Mesenchymal stem cell (in vitro differentiated cells and primary cell): ENCODE measurements at regions not wholly inside any gene's neighbourhood (a gene's known extent, or its start where the extent isn't known, plus 50 kb on each side); places are given as distances from the start of the nearest gene placed in this dataset.

Experiments used
- DNase-seq: peaks from one replicate; pipeline ENCODE4 v3.0.0-alpha.2; 2013
- H2AFZ ChIP-seq: one replicate; pipeline ENCODE4 v1.6.1; 2013; ENCODE audit warnings: low read depth, mild to moderate bottlenecking, control low read depth, inconsistent platforms, low read length, moderate library complexity
- H2AK5ac ChIP-seq: 2 replicates; pipeline ENCODE4 v1.6.1; 2013; ENCODE audit warnings: low read length, moderate library complexity, mild to moderate bottlenecking, inconsistent platforms; ENCODE audit not compliant: severe bottlenecking
- H2BK120ac ChIP-seq: one replicate; pipeline ENCODE4 v1.6.1; 2013; ENCODE audit warnings: low read depth, mild to moderate bottlenecking, inconsistent platforms, low read length, moderate library complexity
- H2BK12ac ChIP-seq, 2 experiments: one replicate each; pipeline ENCODE4 v1.6.1; 2013; ENCODE audit warnings: inconsistent platforms in 2 of 2, low read length in 2 of 2, mild to moderate bottlenecking in 2 of 2, moderate library complexity in 2 of 2, control low read depth in 1 of 2
- H2BK15ac ChIP-seq: one replicate; pipeline ENCODE4 v1.6.1; 2013; ENCODE audit warnings: mild to moderate bottlenecking, low read depth, inconsistent platforms; ENCODE audit not compliant: poor library complexity, severe bottlenecking
- H2BK5ac ChIP-seq: 2 replicates; pipeline ENCODE4 v1.6.1; 2013; ENCODE audit warnings: low read depth, mild to moderate bottlenecking, low read length, control low read depth, inconsistent platforms; ENCODE audit not compliant: poor library complexity, severe bottlenecking
- H3K14ac ChIP-seq, 2 experiments: one replicate each; pipeline ENCODE4 v1.6.1; 2013; ENCODE audit warnings: inconsistent platforms in 2 of 2, low read length in 2 of 2, control low read depth in 1 of 2, mild to moderate bottlenecking in 1 of 2, moderate library complexity in 1 of 2
- H3K18ac ChIP-seq, 2 experiments: one replicate each; pipeline ENCODE4 v1.6.1; 2013; ENCODE audit warnings: inconsistent platforms in 2 of 2, low read length in 2 of 2, control low read depth in 1 of 2, low read depth in 1 of 2, mild to moderate bottlenecking in 1 of 2
- H3K23ac ChIP-seq, 2 experiments: one replicate each; pipeline ENCODE4 v1.6.1; 2013; ENCODE audit warnings: inconsistent platforms in 2 of 2, low read length in 2 of 2, mild to moderate bottlenecking in 2 of 2, moderate library complexity in 2 of 2, control low read depth in 1 of 2
- H3K27ac ChIP-seq: 2 replicates; pipeline ENCODE4 v1.5.1; 2013; ENCODE audit warnings: mild to moderate bottlenecking, moderate library complexity, low read length, control low read depth, inconsistent platforms; ENCODE audit not compliant: poor library complexity, severe bottlenecking
- H3K27me3 ChIP-seq, 2 experiments: 2 replicates each; pipeline versions ENCODE4 v1.6.1 to v1.7.0; 2013; ENCODE audit warnings: low read length in 2 of 2, mild to moderate bottlenecking in 2 of 2, moderate library complexity in 2 of 2, control low read depth in 1 of 2, inconsistent platforms in 1 of 2; ENCODE audit not compliant: control insufficient read depth in 1 of 2, insufficient read depth in 1 of 2
- H3K36me3 ChIP-seq, 2 experiments: 2 replicates each; pipeline versions ENCODE4 v1.6.1 to v1.7.0; 2013; ENCODE audit warnings: low read length in 2 of 2, control low read depth in 1 of 2, inconsistent platforms in 1 of 2, low read depth in 1 of 2, mild to moderate bottlenecking in 1 of 2; ENCODE audit not compliant: insufficient read depth in 2 of 2, control insufficient read depth in 1 of 2
- H3K4ac ChIP-seq, 2 experiments: one replicate each; pipeline ENCODE4 v1.6.1; 2013; ENCODE audit warnings: inconsistent platforms in 2 of 2, low read length in 2 of 2, mild to moderate bottlenecking in 2 of 2, moderate library complexity in 2 of 2, control low read depth in 1 of 2, low read depth in 1 of 2
- H3K4me1 ChIP-seq: 2 replicates; pipeline ENCODE4 v1.6.1; 2013; ENCODE audit warnings: low read depth, low read length, control low read depth; ENCODE audit not compliant: control insufficient read depth, insufficient read depth
- H3K4me2 ChIP-seq: 2 replicates; pipeline ENCODE4 v1.6.1; 2013; ENCODE audit warnings: low read length, mild to moderate bottlenecking, inconsistent platforms; ENCODE audit not compliant: poor library complexity, severe bottlenecking
- H3K4me3 ChIP-seq, 2 experiments: 2 replicates each; pipeline versions ENCODE4 v1.5.1 to v1.7.0; 2013; ENCODE audit warnings: low read length in 2 of 2, mild to moderate bottlenecking in 2 of 2, control low read depth in 1 of 2, low read depth in 1 of 2; ENCODE audit not compliant: insufficient read depth in 1 of 2
- H3K79me1 ChIP-seq: replicated peaks from 2 replicates; pipeline ENCODE4 v1.6.1; 2013; ENCODE audit warnings: mild to moderate bottlenecking, control low read depth, low read length, inconsistent platforms; ENCODE audit not compliant: poor library complexity, severe bottlenecking
- H3K9ac ChIP-seq: 2 replicates; pipeline ENCODE4 v1.7.0; 2013; ENCODE audit warnings: mild to moderate bottlenecking, low read length, moderate library complexity
- H3K9me3 ChIP-seq: 2 replicates; pipeline ENCODE4 v1.7.0; 2013; ENCODE audit warnings: mild to moderate bottlenecking, low read length; ENCODE audit not compliant: control insufficient read depth
- H4K8ac ChIP-seq: one replicate; pipeline ENCODE4 v1.6.1; 2013; ENCODE audit warnings: inconsistent platforms, mild to moderate bottlenecking, low read length, moderate library complexity
- H4K91ac ChIP-seq: one replicate; pipeline ENCODE4 v1.6.1; 2013; ENCODE audit warnings: mild to moderate bottlenecking, low read length, inconsistent platforms
- WGBS: methylation state at CpG from one replicate; pipeline ENCODE4 v1.1.7; 2013; ENCODE audit warnings: mixed read lengths; 5-methylcytosine and 5-hydroxymethylcytosine counted together

DNA sequence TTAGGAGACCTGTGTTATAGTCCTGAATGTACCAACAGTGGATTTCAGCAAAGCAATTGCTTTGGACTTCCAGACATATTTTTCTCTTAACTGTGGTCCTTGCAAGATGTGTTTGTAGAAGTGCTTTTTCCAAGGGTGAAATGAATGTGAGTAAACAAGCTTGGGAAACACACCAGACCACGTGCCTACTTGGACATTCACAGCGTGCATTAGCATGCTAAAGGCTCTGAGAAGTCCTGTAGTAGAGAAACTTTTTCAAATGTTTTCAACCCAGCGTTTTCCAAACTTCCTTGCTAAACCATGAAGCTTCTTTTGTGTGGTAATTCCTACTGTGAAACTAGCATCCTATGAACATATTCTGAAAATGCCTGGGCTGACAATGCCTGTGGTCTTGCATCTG is 91.2 kb upstream of the DBX1 start:
- H3K14ac ChIP-seq: no peak overlapping the region
- no peak overlapping the region for H3K23ac ChIP-seq
- H4K91ac ChIP-seq: no peak overlapping the region
- no peak overlapping the region for H3K4me3 ChIP-seq
- H3K79me1 ChIP-seq: no peaks in the 10 kb centered on the region
- no peak overlapping the region for H3K9ac ChIP-seq
- no peaks in the 10 kb centered on the region for H3K4me1 ChIP-seq
- H3K4me2 ChIP-seq: no peak overlapping the region
- peaks cover 31 to 60% of the 10 kb centered on the region in 2 experiments for H3K27me3 ChIP-seq
- no peak overlapping the region for H2AFZ ChIP-seq
- no peaks in the 10 kb centered on the region for H3K9me3 ChIP-seq
- DNase-seq: no peak
- no peak overlapping the region for H3K4ac ChIP-seq
- no peak overlapping the region for H2BK12ac ChIP-seq
- H2BK15ac ChIP-seq: no peak overlapping the region
- H3K18ac ChIP-seq: no peak overlapping the region
- no peak overlapping the region for H4K8ac ChIP-seq
- H3K36me3 ChIP-seq: no peaks in the 10 kb centered on the region
- WGBS: no CpG with 5 or more reads among the region's 3 CpGs
- H2BK120ac ChIP-seq: no peak overlapping the region
- no peak overlapping the region for H3K27ac ChIP-seq
- H2BK5ac ChIP-seq: no peak overlapping the region
- H2AK5ac ChIP-seq: no peak overlapping the region

- Histone ChIP-seq H3K9me3 (no peaks in the 10 kb centered on the region), H3K4me2 (no peak overlapping the region), H2BK12ac (no peak overlapping the region), H3K14ac (peak overlapping the region in 1 of 2 experiments; percentile 47), H2AK5ac (no peak overlapping the region), H3K27me3 (peaks cover 36 to 67% of the 10 kb centered on the region in 2 experiments), H2BK15ac (no peak overlapping the region), H4K8ac (no peak overlapping the region), H3K4ac (no peak overlapping the region), H3K36me3 (no peaks in the 10 kb centered on the region), H3K4me3 (no peak overlapping the region), H2AFZ (no peak overlapping the region), H2BK120ac (no peak overlapping the region), H4K91ac (no peak overlapping the region), H3K9ac (no peak overlapping the region), H3K27ac (no peak overlapping the region), H2BK5ac (no peak overlapping the region), H3K18ac (no peak overlapping the region), H3K23ac (no peak overlapping the region), H3K79me1 (no peaks in the 10 kb centered on the region), H3K4me1 (no peaks in the 10 kb centered on the region)
- 51% methylated on average over 3 of the region's 3 CpGs for WGBS
- no peak for DNase-seq
Observed at GRCh38 chr11:20250644-20251247, 90.5 kb upstream of the DBX1 start.

DNA sequence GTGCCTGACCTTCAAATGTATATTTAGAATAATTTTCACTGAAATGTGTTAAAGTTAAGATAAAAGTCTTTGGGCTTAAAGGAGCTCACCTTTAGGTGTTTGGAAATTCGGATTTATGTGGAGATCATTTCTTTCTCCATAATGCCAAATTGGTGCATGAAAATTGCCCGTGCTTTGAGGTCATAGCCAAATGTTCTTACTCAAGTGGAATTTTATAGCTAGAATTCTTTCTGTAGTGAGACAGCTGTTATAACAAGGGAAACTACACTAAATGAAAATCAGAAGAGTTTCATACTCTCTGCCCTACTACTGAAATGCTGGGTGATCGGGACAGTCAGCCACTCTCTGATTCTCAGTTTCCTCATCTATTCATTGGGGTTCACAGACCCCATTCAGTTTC is 89.5 kb upstream of the DBX1 start:
- Histone ChIP-seq H2BK5ac (no peak overlapping the region), H3K4me2 (no peak overlapping the region), H3K79me1 (no peaks in the 10 kb centered on the region), H3K14ac (no peak overlapping the region), H3K27ac (no peak overlapping the region), H3K18ac (no peak overlapping the region), H3K4me1 (no peaks in the 10 kb centered on the region), H3K4ac (no peak overlapping the region), H2BK120ac (no peak overlapping the region), H3K9ac (no peak overlapping the region), H3K9me3 (no peaks in the 10 kb centered on the region), H2BK12ac (no peak overlapping the region), H4K91ac (no peak overlapping the region), H2AFZ (no peak overlapping the region), H2AK5ac (no peak overlapping the region), H3K23ac (no peak overlapping the region), H4K8ac (no peak overlapping the region), H3K36me3 (no peaks in the 10 kb centered on the region), H3K27me3 (peaks cover 34 to 64% of the 10 kb centered on the region in 2 experiments), H3K4me3 (no peak overlapping the region), H2BK15ac (no peak overlapping the region)
- 68% methylated on average over 2 of the region's 3 CpGs for WGBS
- no peak for DNase-seq

GRCh38 chr11:20249378-20249777 is 89.1 kb upstream of the DBX1 start:
- no peak overlapping the region for H2AK5ac ChIP-seq
- H3K27ac ChIP-seq: no peak overlapping the region
- H3K4ac ChIP-seq: no peak overlapping the region
- H2BK15ac ChIP-seq: no peak overlapping the region
- H3K79me1 ChIP-seq: no peaks in the 10 kb centered on the region
- H3K18ac ChIP-seq: no peak overlapping the region
- H2BK120ac ChIP-seq: no peak overlapping the region
- DNase-seq: no peak
- H3K23ac ChIP-seq: no peak overlapping the region
- no peak overlapping the region for H3K9ac ChIP-seq
- no peak overlapping the region for H3K4me2 ChIP-seq
- no peak overlapping the region for H3K14ac ChIP-seq
- no peaks in the 10 kb centered on the region for H3K9me3 ChIP-seq
- H3K36me3 ChIP-seq: no peaks in the 10 kb centered on the region
- WGBS: 88% methylated on average over 3 of the region's 5 CpGs
- no peaks in the 10 kb centered on the region for H3K4me1 ChIP-seq
- H4K91ac ChIP-seq: no peak overlapping the region
- H2BK12ac ChIP-seq: no peak overlapping the region
- H2AFZ ChIP-seq: no peak overlapping the region
- H2BK5ac ChIP-seq: no peak overlapping the region
- H3K4me3 ChIP-seq: no peak overlapping the region
- no peak overlapping the region for H4K8ac ChIP-seq
- peaks cover 30 to 61% of the 10 kb centered on the region in 2 experiments for H3K27me3 ChIP-seq
